HAP-1 (cell line): ENCODE measurements at regions not wholly inside any gene's neighbourhood (a gene's known extent, or its start where the extent isn't known, plus 50 kb on each side); places are given as distances from the start of the nearest gene placed in this dataset.
A peak's percentile ranks its signal among the peaks of the same experiment; 100 is the strongest.

Source experiments
- DNase-seq, 2 experiments: peaks; one replicate each; pipeline ENCODE4 v3.0.0-alpha.2; 2016 to 2020; ENCODE audit warnings: low spot score in 2 of 2
- H3K27me3 ChIP-seq: fragments of 250-450 bp; sonication (Bioruptor Pico); 2 replicates; pipeline ENCODE4 v1.5.1; 2020; ENCODE audit warnings: low read depth, mild to moderate bottlenecking, moderate library complexity
- H3K36me3 ChIP-seq: fragments of 250-450 bp; sonication (Bioruptor Pico); replicated peaks from 2 replicates; pipeline ENCODE4 v1.5.1; 2020; ENCODE audit warnings: mild to moderate bottlenecking
- H3K4me1 ChIP-seq: fragments of 250-450 bp; sonication (Bioruptor Pico); 2 replicates; pipeline ENCODE4 v1.5.1; 2020; ENCODE audit warnings: mild to moderate bottlenecking
- H3K4me3 ChIP-seq: fragments of 250-450 bp; sonication (Bioruptor Pico); 2 replicates; pipeline ENCODE4 v1.5.1; 2020; ENCODE audit warnings: mild to moderate bottlenecking, moderate library complexity
- H3K9me3 ChIP-seq: fragments of 250-450 bp; sonication (Bioruptor Pico); 2 replicates; pipeline ENCODE4 v1.5.1; 2020; ENCODE audit warnings: mild to moderate bottlenecking, moderate library complexity
- in situ Hi-C: fragments of 300-500 bp; cut with MboI; formaldehyde crosslinking; loops from 3 replicates; pipeline ENCODE4 v1.14.3; 2020; ENCODE audit warnings: low sequenced_read_pairs, inconsistent platforms, mixed read lengths

DNA sequence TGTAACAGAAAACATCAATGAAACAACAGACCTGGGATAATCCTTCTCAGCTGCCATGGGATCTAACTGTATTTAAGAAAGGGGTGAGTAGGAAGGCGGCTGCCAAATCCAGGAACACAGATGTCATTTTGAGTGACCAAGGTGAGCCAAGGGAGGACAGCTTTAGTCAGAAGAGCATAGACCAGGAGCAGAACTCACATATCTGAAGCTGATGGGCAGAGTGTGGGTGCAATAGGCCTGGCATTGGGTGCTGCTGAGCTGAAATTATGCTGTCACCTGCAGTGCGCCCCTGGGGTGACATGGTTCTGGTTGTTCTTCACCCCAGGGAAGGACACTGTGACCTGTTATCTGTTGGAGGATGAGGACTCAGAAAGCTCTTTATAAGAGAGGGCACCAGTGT lies 88.9 kb upstream of the TOP3B start:
- peaks cover 12% of the 10 kb centered on the region for H3K27me3 ChIP-seq
- no peaks in the 10 kb centered on the region for H3K9me3 ChIP-seq
- no peaks in the 10 kb centered on the region for H3K36me3 ChIP-seq
- no peak overlapping the region for H3K4me3 ChIP-seq
- no peak for DNase-seq
- no peaks in the 10 kb centered on the region for H3K4me1 ChIP-seq
- in situ Hi-C loops = no loop called here

GRCh38 chr22:22070371-22070824 lies 87.8 kb upstream of the TOP3B start:
- Histone ChIP-seq H3K4me3 (no peak overlapping the region), H3K9me3 (no peaks in the 10 kb centered on the region), H3K27me3 (peaks cover 12% of the 10 kb centered on the region), H3K36me3 (no peaks in the 10 kb centered on the region), H3K4me1 (no peaks in the 10 kb centered on the region)
- in situ Hi-C loops = no loop called here
- DNase-seq = no peak

DNA sequence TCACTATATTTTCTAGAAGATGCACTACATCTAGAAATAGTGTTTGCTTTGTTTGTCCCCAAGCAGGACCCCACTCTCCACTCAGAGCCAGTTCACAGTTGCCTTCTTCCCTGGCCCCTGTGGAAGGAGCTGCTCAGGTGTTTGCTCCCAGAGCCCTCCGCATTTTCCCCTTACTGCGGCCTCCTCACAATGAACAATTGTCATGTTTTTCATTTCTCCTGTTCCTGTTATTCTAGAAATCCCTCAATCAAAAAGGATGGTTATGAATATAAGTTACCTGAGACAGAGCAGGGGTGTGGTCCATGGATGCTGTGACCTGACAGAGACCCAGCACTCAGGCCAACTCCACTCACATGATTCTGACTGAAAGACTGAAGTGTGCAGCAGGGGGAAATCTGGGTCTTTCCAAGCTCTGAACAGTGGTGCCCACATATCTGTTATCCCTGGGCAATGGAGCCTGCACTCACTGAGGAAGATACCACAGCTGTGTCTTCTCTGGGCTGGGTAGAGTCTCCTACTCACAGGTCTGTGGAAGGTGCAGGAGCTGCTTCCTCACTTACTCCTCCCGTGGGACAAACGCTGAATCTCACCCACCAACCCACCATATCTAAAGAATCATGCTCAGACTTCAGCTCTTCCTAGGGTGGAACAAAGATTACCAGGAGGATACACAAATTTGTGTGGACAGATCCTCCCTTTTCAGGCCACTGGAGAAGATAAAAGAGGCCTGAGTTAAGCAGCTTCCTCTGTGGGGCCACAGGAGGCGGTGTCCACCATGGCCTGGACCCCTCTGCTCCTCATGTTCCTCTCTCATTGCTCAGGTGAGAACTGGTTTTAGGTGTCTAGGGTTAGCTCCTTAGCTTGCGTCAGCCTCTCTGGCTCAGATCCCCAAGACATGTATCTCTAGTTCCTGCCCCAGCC lies 87.1 kb upstream of the TOP3B start:
- Histone ChIP-seq H3K27me3 (peaks cover 14% of the 10 kb centered on the region), H3K36me3 (no peaks in the 10 kb centered on the region), H3K4me3 (no peak overlapping the region), H3K9me3 (no peaks in the 10 kb centered on the region), H3K4me1 (no peaks in the 10 kb centered on the region)
- DNase-seq = no peak
- in situ Hi-C loops = no loop called here

- Histone ChIP-seq H3K9me3 (no peaks in the 10 kb centered on the region), H3K4me3 (no peak overlapping the region), H3K36me3 (no peaks in the 10 kb centered on the region), H3K4me1 (no peaks in the 10 kb centered on the region), H3K27me3 (peaks cover 12% of the 10 kb centered on the region)
- no peak for DNase-seq
- in situ Hi-C loops = no loop called here
Measured at GRCh38 chr22:22068657-22069056, 86.1 kb upstream of the TOP3B start.

- in situ Hi-C loops = no loop called here
- Histone ChIP-seq H3K9me3 (no peaks in the 10 kb centered on the region), H3K4me3 (no peak overlapping the region), H3K27me3 (peaks cover 10% of the 10 kb centered on the region), H3K4me1 (no peaks in the 10 kb centered on the region), H3K36me3 (no peaks in the 10 kb centered on the region)
- DNase-seq = no peak
Measured at GRCh38 chr22:22068025-22068424, 85.4 kb upstream of the TOP3B start.

DNA sequence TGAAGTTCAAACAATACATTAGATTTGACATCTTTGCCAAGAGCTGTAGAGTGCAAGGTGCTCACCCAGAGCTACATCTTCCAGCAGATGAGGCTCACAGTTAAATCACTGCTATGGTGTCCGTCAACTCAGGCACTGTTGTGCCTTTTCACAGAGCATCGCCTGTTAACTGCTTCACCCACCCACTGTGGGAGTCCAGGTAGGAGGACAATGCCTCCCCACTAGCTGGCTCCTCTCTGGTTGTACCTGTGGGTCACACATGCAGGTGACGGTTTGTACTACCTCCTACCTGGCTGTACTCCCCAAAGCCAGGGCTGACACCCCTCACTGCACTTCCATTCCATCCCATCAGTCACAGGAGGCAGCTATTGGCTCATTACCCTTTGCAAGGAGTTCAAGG lies 84.6 kb upstream of the TOP3B start:
- H3K4me1 ChIP-seq = no peaks in the 10 kb centered on the region
- no peaks in the 10 kb centered on the region for H3K36me3 ChIP-seq
- H3K9me3 ChIP-seq = no peaks in the 10 kb centered on the region
- no peak overlapping the region for H3K4me3 ChIP-seq
- H3K27me3 ChIP-seq = peaks cover 7% of the 10 kb centered on the region
- no peak for DNase-seq
- in situ Hi-C loops = no loop called here

DNA sequence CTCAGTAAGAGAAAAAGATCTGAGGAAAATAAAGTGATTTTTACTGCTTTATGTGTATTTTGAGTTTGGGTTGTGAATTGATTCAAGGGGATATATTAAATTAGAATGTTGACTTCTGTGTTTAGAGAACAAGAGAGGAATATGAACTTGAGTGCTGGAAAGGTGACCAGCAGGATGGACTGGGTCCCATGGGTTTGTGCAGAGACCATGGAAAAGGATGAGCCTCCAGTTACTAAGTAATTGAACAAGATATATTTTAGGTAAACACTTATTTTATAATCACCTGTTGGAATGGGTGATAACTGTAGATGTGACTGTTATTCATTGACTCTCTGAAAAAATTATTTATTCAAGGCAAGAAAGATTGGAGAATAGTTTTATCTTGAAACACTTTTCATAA lies 82.0 kb upstream of the TOP3B start:
- in situ Hi-C loops = no loop called here

GRCh38 chr22:22062306-22062793 lies 79.8 kb upstream of the TOP3B start:
- Histone ChIP-seq H3K4me1 (peaks cover 8% of the 10 kb centered on the region; the same call in 1 of the 2 replicates), H3K9me3 (no peaks in the 10 kb centered on the region), H3K36me3 (no peaks in the 10 kb centered on the region), H3K27me3 (peaks cover 16% of the 10 kb centered on the region), H3K4me3 (no peak overlapping the region)
- no peak for DNase-seq
- in situ Hi-C loops = no loop called here

More for the DNA sequence above, 82.0 kb upstream of the TOP3B start:
- Histone ChIP-seq H3K9me3 (no peaks in the 10 kb centered on the region), H3K4me3 (no peak overlapping the region), H3K27me3 (peaks cover 9% of the 10 kb centered on the region), H3K4me1 (peaks cover 6% of the 10 kb centered on the region; the same call in 1 of the 2 replicates), H3K36me3 (no peaks in the 10 kb centered on the region)
- DNase-seq = no peak

DNA sequence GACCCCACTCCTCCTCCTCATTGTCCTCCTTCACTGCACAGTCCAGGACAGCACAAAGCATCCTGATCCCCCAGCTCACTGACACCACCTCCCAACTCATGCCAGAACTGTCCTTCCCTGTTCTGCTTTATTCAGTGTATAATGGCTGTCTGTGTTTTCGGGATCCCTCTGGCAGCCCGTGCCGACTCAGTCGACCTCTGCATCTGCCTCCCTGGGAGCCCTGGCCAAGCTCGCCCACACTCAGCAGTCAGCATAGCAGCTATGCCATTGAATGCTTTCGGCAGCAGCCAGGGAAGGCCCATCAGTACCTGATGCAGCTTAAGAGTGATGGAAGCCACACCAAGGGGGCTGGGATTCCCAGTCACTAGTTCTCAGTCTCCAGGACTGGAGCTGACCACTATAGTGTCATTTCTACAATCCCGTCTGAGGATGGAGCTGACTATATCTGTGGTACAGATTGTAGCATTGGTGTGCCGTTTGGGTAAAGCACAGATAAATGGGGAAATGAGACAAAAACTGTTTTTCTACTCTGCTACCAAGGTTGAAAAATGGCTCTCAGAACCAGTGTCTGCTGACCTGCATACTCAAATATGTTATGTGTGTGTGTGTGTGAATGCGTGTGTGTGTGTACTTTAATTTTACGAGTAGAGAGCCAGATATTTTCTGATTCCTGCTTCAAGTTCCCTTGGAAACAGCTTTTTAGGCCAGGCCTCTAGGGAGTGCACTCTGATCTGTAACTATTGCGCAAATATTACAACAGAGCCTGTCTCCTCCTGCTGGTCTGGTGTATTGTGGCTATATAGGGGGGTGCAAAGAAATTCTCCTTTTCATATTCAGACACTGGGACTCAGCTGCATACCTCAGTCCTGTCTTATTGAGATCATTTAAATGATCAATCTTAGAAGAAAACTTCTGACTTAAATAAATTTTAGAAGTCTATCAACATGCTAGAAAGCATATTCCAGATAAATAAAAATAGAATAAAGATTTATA lies 78.8 kb upstream of the TOP3B start:
- Histone ChIP-seq H3K4me3 (no peak overlapping the region), H3K36me3 (no peaks in the 10 kb centered on the region), H3K27me3 (peaks cover 12% of the 10 kb centered on the region; the same call in 1 of the 2 replicates), H3K4me1 (peaks cover 8% of the 10 kb centered on the region; the same call in 1 of the 2 replicates), H3K9me3 (no peaks in the 10 kb centered on the region)
- peak; percentile 54 to 58 for DNase-seq
- in situ Hi-C loops = no loop called here

DNA sequence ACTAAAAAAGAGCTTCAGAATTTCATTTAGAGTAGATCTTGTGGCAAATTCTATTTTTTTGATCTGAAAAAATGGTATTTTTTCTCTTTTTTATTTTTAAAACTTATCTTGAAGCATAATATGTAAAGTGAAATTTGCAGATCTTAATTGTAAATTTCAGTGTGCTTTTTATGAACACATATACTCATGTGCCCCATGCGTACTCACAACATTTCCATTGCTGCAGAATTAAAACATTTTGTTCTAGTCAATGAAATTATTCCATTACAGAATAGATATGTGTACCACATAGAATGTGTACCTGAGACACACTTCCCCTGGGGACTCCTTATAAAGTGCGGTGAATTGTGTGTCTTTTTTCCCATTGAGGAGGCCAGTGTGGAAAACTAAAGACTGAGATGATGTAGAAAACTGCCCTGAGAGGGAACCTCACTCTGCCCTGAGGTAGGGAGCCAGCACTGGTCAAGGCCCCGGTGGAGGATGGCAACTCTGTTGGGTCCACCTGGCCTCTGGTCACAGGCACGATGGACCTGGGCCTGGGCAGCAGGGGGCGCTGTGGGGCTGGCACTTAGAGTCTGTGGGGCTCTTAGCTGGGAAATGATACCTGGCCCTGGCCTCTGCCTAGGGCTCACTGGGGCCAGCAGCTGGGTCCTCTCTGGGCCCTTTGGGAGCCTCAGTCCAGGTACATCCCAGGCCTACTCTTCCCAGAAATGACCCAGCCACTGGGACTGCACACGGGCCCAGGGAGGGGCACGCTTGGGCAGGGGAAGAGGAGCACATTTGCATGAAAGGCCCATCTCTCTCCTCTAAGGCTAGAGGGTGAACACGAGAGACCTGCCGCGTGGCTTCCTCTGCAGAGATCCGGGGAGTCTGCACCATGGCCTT lies 77.9 kb upstream of the TOP3B start:
- Histone ChIP-seq H3K4me1 (peaks cover 8% of the 10 kb centered on the region; the same call in 1 of the 2 replicates), H3K4me3 (no peak overlapping the region), H3K9me3 (no peaks in the 10 kb centered on the region), H3K36me3 (no peaks in the 10 kb centered on the region), H3K27me3 (peaks cover 12% of the 10 kb centered on the region; the same call in 1 of the 2 replicates)
- in situ Hi-C loops = no loop called here
- DNase-seq = peak; percentile 22 to 86

GRCh38 chr22:22059291-22060002 lies 76.9 kb upstream of the TOP3B start:
- in situ Hi-C loops = no loop called here
- no peak overlapping the region for H3K4me3 ChIP-seq
- no peaks in the 10 kb centered on the region for H3K9me3 ChIP-seq
- H3K27me3 ChIP-seq = peaks cover 9% of the 10 kb centered on the region; the same call in 1 of the 2 replicates
- DNase-seq = no peak
- H3K4me1 ChIP-seq = peaks cover 8% of the 10 kb centered on the region; the same call in 1 of the 2 replicates
- no peaks in the 10 kb centered on the region for H3K36me3 ChIP-seq

GRCh38 chr22:22058633-22059290 lies 76.2 kb upstream of the TOP3B start:
- Histone ChIP-seq H3K4me1 (peaks cover 8% of the 10 kb centered on the region; the same call in 1 of the 2 replicates), H3K36me3 (no peaks in the 10 kb centered on the region), H3K27me3 (peaks cover 9% of the 10 kb centered on the region; the same call in 1 of the 2 replicates), H3K9me3 (no peaks in the 10 kb centered on the region), H3K4me3 (no peak overlapping the region)
- DNase-seq = no peak
- in situ Hi-C loops = no loop called here
